NCI-H774 (cell line): ENCODE measurements at regions not wholly inside any gene's neighbourhood (a gene's known extent, or its start where the extent isn't known, plus 50 kb on each side); places are given as distances from the start of the nearest gene placed in this dataset.

Experiments
- DNase-seq: peaks from one replicate; lab custom pipeline; 2025; lab: John Stamatoyannopoulos, UW

DNA sequence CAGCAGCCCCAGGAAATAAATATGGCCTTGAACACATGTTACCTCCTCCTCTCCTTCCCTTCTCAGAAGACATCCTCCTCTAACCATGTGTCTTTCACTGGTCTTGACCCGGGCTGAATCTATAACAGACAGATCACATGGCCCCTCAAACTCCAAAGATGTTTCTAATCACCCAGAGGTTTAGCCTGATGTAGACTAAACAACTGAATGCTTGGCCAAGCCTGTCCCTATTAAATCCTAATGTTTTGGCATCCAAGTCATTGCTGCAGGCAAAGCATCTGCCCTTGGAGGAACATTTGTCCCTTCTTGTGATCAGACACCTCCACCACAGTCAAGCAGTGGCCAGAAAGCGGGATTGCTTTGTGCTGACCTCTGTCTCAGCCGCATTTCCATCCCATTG is 65.5 kb downstream of the ANKRD60 start:
- no peak for DNase-seq

DNA sequence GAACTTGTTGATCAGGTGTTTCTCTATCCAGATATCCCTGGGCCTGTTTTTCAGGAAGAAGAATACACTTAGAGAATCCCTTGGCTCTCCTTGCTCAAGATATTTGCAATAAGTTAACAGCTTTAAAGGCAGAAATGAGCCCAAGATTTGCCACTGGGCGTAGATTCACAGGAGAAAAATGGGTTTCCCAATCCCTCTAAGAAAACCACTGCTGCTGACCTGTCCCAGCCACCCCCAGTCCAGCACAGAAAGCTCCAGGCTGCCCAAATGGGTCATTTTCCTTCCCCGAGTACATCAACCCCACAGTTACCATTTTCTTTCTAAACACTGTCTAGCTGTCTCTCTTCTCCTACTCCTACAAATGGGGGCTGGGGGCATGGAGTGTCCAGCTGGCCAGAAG is 67.3 kb downstream of the ANKRD60 start:
- no peak for DNase-seq

DNA sequence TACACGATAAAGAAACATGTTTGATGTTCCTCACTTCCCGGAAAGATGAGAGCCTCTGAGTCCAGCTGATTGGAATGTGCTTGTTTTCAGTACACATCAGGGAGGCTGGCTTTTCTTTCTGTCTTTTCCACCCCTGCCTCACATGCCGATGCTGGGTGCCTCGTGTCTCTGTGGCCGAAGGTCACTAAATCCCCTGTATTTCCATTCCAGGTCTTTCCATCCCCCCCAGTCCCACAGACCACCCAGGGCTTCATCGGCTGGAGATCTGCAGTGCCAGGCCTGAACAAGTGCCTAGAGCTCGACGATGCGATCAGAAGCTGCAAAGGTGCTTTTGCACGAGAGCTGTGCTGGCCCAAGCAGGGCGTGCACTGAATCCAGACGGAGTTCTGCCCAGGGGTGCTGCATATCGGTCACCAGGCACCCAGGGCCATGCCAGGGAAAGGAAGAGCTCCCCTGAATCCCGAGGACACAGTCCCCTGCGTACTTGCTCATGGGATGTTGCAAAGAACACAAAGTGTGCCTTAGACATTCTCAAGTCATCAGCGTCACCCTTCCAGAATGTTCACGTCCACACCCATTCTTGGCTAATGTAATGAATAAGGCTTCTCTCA is 67.9 kb downstream of the ANKRD60 start:
- DNase-seq, result no peak

DNA sequence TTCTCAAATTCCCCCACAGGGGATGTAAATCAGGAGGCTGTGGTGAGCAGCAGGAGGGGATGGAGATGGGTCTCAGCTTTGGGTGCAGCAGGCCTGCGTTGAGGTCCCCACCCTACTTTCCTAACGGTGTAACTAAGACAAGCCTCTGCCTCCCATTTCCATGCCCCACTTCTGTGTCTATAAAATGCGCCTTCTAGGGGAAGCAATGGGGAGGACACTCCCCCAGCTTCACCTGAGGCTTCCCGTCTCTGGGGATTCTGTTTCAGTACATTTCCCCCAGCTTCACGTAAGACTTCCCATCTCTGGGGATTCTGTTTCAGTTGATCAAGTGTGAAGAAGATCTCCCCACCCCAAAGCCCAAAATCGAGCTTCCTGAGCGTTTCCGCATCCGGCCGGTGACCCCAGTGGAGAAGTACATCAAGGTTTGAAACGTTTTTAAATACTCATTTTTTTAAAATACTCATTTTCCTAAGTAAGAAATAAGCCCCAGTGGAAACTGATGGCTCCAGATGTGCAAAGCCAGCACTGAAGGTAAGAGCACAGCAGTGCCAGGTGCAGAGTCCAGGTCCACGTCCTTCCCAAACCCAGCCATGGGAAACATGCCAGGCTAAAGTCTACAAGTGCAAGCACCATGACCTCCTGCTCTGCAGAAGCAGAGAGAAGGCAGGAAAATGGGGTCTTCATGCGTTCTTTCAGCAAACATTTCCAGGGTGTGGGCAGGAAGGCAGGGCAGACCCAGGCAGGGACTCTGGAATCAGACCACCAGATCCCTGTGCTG is 73.1 kb downstream of the ANKRD60 start:
- no peak for DNase-seq

DNA sequence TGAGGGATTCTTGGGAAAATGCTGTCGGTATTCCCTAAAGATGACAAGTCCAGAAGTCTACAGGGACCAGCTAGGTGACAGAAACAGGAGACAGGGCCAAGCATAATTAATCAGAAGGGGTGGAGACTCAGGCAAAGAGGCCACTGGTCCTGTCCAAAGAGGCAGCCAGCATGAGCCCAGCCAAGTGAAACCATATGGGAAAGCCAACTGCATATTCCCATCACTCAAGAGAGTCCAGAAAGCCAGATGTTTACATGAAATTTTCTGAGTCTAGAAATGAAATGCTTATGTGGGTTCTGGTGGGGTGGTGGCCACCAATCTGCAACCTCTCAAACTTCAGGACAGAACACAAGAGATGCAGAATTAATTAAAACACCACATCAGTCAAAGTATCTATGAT is 74.3 kb downstream of the ANKRD60 start:
- no peak for DNase-seq

DNA sequence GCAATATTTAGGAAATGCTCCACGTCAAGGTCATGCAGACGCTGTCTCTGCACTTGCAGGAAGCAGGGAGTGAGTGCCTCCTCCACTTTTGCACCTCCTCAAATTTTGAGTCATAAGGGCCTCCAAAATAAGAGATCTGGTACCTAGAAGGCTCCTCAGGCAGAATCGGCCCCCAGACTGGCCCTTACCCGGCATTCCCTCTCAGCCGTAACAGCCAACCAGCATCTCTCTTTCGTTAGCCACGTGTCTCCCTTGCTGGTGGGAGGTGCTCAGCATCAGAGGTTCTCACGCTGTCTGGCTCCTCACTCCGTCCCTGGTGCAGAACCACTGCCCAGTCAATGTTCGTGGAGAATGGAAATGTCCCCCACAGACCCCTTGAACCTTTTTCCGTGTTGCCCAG is 75.3 kb downstream of the ANKRD60 start:
- no peak for DNase-seq

DNA sequence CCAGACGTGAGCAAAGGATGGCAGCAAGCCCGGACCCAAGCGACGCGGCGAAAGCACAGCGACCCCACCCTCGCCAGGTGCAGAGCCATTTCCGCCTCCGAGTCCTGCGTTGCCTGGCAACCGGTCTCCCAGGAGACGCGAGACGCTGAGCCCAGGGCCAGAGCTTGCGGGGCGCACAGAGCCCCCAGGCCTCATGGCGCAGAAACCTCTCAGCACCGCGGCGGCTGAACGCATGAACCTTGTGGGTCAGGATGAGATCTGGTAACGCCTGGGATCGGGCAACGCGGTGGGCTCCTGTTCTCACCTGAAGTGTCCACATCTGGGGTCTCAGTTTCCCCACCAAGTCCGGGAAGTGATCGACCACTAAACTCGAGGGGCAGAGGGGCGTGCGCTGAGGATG is 77.7 kb downstream of the ANKRD60 start:
- DNase-seq, result peak; percentile 26

DNA sequence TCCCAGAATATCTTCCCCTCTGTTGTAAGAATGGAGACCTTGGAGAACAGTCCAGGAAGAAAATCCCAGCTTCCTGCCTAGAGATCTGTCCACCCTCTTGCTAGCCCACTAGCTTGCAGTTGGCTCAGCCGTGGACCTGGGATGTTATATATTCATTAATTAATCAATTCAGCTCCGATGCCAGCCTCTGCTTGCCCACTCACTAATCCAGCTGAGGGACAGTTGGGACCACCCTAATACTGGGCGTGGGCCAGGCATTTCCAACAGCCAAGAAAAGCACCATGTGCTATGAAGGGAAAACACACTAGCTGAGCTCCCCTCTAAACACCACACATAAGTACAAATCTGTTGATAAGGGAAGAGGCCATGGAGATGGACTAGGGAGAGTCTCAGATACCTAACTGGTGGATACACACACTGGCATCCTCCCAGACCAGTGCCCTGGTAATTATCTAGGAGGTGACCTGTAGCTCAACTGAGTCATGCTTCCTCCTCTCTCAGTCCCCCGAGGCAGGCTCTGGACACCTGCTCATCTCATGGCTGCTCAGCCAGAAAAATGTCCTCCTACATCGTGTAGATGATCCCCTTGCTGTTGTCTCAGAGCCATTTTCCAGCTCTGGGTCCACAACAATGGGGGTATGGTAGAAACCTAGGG is 78.9 kb downstream of the ANKRD60 start:
- DNase-seq, result no peak

DNA sequence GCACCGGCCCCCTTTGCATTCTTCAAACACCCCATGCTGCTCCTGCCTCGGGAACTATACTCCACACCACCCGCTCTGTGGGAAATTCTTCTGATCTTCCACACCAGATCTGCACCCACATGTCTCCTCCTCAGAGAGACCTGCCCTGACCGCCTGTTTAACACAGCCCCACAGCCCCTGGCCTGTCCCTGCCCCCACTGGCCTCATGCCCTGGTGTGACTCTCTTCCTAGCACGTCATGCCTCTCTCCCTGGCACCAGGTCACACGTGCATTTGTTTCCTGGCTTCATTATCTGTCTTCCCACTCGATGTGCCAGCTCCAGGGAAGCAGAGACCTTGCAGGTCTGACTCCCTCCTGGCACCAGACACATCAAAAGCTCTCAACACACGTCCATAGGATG is 79.6 kb downstream of the ANKRD60 start:
- no peak for DNase-seq

DNA sequence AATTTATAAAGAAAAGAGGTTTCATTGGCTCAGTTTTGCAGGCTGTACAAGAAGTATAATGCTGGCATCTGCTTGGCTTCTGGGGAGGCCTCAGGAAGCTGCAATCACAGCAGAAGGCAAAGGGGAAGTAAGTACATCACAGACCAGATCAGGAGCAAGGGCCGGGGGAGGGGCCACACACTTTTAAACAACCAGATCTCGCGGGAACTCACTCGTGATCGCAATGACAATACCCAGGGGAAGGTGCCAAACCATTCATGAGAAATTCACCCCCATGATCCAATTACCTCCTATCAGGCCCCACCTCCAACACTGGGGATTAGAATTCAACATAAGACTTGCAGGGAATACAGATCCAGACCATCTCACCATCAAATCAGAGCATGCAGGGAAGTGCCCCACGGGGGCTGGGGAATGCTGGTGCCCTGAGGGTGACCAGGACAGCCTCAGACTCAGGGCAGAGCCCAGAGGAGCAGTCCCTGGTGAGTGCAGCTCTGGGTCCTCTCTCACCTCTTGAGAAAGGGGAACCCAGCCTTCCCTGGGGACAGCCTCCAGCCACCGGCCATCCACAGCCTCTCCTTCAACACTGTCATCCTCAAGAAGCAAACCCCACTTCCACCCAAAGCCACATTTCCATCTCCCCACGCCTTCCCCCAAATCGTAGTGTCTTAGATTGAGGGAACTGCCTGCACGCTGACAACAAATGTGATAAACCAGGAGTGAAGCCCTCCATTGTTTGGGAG is 80.7 kb downstream of the ANKRD60 start:
- DNase-seq, result no peak

DNA sequence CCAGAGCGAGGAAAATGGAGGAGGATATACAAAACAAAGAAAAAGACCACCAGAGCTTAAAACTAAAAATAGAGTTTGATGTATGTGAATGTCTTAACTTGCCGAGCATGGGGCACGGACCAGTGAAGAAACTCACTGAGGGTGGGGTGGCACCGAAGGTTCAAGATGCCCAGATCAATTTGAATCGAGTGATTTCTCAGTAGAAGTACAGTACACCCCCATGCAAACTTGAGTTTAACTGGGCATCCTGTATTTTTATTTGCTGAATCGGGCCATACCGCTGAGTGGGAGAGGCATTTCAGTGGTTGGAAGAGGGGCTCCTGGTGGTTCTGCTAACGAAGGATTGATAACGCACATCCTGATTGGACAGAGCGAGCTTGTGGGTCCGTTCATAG is 81.7 kb downstream of the ANKRD60 start:
- no peak for DNase-seq

DNA sequence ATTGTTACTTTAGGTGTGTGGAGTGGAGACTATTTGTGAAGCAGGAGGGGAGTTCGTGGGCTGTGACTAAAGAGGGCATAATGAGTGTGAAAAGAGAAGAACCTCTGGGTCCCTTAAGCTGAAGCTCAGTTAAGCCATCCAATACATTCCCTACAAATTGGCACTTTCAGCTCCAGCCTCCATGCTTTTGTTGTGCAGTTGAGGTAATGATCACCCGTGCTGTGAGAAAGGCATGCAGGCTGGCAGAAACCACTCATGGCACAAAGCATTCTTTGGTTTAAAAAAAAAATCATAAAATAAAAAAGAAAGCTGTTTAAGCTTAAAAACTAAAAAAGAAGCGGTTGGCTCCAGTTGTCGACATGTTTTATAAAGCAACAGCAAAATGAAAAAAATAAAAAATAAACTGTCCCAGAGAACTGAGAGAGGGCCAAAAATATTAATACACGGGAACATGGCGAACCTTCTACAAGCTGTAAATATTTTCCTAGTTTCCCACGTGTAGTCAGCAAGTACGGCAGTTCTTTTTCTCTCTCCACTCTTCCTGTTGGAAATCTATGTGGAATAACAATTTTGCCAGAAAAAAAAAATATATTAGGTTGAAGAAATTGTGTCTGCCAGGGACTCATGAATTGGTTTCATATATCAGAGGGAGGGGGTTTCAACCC is 82.2 kb downstream of the ANKRD60 start:
- no peak for DNase-seq

DNA sequence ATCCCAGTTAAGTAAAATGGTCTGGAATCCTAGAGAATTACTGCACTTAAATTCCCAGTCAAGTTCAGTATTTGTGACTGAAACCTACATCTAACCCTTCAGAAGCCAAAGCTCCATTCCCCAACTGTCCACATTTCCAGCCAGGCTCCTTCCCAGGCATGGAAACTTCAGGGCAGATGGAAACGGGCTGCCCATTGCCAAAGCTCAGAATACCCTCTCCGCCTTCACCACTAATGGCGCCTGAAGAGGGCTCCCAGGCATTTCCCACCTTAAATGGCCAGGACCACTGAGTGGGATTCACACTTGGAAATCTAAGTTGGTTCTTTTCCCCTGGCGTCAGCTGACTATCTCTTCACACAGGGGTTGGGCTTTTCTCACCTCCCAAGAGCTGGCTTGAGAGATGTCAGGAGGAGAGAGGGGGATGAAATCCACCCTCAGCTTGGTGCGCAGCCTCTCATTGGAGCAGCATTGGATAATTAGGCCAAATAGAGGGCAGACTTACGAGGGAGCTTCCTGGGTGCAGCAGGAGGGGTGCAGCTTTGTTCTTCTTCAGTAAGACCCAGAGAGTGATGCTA is 82.9 kb downstream of the ANKRD60 start:
- no peak for DNase-seq

DNA sequence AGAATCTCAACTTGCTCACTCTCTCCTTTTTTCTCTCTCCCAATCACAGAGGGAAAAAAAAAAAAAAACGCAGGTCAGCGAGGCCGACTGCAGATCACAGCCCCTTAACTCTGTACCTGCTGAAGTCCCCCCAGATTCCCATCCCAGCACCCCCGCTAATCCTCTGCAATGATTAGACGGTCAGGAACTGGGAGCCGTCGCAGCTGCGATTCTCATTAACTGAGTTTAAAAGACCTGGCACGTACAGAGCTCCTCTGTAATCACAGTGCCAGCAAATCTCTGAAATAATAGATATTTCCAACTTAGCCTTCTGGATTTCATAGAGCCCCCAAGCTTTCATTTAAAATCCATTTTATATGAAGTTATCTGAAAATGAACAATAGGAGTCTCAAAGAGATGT is 84.4 kb downstream of the ANKRD60 start:
- DNase-seq, result no peak

DNA sequence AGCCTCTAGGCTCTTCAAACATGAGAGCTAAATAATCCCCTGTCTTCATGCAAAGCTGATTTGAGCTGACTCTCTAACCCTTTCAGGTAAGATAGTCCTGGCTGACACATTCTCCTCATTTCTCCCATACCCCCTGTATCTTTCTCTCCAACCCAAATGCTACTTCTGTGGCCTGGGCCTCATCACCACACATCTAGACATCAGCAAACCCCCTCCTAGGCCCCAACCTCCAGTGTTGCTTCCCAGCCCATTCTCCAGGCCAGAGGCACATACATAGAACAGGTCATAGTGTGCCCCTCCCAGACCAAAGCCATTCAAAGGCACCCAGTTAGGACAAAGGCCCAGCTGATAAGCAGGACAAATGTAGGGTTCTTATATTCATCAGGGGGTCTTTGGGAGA is 84.9 kb downstream of the ANKRD60 start:
- no peak for DNase-seq

DNA sequence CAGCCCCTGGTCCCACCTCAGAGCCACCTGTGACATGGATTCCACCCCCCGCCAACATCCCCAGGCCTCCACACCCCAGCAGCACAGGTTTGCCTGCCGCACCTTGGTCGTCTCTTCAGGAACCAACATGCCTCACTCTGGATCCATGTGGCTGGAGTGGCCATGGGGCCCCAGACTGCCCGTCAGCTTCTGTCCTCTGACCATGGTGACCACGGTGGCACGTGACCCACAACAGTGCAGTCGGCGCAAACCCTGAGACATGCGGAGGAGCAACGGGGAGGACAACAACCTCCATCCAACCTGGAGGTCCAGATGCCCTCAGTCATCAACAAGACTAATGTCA is 85.6 kb downstream of the ANKRD60 start:
- no peak for DNase-seq

DNA sequence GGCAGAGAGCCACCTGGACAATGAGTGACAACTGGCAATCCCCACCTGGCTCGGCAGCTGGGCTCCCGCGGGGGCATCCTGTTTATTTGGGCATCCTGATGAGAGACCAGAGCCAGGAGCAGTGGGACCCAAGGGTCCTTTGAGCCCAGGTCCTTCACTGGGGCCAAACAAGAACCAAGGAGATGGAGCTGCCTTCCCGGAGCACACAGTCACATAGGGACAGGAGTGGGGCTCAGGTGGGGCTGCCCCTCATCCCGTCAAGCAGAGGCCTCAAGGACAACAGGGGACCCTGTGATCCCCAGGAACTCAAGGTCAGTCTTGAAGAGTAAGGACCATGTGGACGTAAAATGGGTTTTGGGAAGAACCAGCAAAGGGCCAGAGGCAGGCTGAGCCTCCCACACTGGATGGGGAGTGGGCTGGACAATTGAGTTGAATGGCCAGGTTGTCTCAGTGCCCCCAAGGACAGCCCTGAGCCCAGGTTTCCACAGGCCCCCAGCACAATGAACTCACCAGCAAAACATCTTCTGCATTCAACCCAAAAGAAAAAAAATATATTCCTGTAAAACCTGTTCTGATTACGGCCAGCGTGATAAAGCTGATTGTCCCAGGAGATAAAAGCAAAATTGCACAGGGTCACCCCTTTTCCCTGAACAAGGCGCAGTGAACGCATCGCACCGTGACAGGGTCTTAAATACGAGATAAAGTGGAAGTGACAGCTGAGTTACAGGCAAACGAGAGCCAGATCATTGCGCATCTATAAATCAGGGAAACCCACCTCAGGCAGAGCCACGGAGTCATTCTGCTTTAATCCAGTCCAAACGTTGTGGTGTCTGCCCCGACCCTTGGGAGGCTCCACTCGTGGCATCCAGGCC is 86.2 kb downstream of the ANKRD60 start:
- no peak for DNase-seq

DNA sequence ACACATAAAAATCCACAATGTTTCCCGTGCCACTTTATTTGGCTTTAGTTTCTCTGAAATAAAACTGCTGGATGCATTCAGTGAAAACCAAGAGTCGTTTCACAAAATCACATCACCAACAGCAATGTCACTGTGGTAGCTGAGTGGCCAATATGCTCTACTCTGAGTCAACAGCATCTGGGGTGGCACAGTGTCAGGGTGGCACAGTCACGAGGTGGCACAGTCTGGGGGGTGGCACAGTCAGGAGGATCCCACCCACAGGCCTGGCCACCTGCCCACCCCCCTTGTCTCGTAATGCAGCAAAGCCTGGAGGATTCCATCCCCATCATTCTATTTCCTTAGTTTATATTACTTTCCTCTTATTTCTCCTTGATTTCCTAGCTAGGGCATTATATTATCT is 87.0 kb downstream of the ANKRD60 start:
- DNase-seq, result no peak

DNA sequence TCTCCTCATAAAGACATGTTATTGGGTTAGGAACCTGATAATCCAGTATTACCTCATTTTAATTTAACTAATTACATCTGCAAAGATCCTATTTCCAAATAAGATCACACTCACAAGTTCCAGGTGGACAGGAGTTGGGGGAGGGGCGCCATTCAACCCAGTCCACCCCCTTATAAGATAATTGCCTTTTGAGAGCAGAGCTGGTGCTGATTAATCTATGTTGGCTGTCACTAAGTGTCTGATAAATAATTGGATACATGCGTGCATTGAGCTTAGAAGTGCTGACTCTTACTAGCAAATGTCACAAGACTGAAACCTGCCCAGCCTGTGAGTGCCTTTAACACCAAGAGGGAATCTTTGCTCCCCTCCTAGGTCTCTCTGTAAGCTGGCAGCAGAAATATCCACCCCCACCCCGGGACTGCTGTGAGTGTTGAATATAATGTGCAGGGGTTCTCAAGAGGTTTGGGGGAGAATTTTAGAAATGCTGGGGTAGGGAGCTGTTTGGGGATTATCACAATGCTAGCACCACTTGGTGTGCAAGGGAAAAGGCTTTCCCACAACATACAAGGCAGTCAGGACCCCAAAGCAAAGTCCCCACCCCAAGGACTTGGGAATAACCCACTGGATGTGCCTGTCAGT is 87.5 kb downstream of the ANKRD60 start:
- no peak for DNase-seq
